HG03097 (cell line): ENCODE measurements at regions not wholly inside any gene's neighbourhood (a gene's known extent, or its start where the extent isn't known, plus 50 kb on each side); places are given as distances from the start of the nearest gene placed in this dataset.
"Not testable (repeated sequence)": the region's sequence is repeated elsewhere in the genome, so short reads cannot be mapped to it uniquely, and the experiment has no call there.

ENCODE experiments used
- ATAC-seq: cut with Tn5 transposase; IDR thresholded peaks from one replicate; pipeline ENCODE4 v1.9.1; 2021; ENCODE audit not compliant: unreplicated experiment, low FRiP score

DNA sequence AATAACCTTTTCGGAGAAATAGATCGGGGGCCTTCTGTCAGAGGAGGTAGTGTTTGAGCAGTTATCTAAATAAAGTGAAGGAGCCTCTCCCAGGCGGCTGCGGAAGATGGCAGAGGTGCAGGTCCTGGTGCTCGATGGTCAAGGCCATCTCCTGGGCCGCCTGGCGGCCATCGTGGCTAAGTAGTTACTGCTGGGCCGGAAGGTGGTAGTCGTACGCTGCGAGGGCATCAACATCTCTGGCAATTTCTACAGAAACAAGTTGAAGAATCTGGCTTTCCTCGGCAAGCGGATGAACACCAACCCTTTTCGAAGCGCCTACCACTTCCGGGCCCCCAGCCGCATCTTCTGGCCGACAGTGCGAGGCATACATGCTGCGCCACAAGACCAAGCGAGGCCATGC is 186.1 kb downstream of the KTN1 start:
- no peak for ATAC-seq

DNA sequence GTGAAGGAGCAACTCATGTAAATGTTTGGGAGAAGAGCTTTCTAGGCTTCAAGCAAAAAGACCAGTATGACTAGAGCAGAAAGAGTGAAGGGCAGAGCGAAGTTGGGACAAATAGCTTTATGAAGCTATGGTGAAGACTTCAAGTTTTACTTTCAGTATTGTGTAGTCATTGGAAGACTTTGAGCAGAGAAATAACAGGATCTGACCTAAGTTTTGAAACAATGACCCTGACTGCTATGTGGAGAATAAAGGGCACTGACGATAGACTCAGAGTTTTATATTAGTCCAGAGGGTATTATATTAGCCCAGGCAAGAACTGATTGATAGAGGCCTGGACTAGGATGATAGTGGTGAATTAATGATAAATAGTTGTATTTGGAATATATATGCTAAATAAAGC is 187.3 kb downstream of the KTN1 start:
- ATAC-seq, result no peak

- no peak for ATAC-seq
Measured at GRCh38 chr14:55769877-55770276, 189.9 kb downstream of the KTN1 start.

GRCh38 chr14:55771242-55771981 is 191.4 kb downstream of the KTN1 start:
- ATAC-seq, result no peak

DNA sequence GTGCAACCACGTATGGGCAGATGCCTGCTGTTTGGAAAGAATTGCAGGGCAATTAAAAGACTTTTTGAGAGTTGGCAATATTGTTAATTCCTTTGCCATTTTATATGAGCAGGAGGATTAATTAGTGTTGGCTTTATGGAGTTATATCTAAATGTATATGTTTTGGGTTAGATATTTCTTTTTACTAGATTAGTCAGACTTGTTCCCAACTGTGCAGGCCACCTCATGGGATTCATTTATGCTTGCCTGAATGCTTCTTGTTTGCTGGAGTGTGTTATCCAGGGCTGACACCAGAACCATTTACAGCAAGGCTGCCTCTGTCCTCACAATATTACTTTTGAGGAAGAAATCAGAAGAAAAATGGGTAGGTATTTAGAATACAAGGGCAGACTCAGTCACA is 192.5 kb downstream of the KTN1 start:
- ATAC-seq, result no peak

- no peak for ATAC-seq
Measured at GRCh38 chr14:55773312-55773711, 193.3 kb downstream of the KTN1 start.

DNA sequence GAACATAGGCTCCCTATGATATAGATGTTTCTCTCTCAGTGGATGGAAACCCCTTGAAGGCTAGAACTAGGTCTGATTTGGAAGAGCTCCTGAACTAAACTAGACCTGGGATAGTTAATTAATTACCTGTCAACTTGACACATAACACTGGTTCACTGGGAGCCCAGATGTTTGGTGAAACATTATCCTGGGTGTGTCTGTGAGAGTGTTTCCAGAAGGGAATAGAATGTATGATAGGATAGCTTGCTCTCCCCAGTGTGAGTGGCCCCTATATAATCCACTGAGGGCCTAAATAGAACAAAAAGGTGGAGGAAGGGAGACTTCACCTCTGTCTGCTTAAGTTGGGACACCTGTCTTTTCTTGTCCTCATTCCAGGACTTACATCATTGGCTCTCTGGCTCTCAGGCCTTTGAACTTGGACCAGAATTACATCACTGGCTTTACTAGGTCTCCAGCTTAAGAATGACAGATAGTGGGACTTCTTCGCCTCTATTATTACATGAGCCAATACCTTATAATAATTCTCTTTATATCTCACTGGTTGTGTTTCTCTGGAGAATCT is 194.1 kb downstream of the KTN1 start:
- no peak for ATAC-seq

- no peak for ATAC-seq
Measured at GRCh38 chr14:55777877-55778276, 197.9 kb downstream of the KTN1 start.

DNA sequence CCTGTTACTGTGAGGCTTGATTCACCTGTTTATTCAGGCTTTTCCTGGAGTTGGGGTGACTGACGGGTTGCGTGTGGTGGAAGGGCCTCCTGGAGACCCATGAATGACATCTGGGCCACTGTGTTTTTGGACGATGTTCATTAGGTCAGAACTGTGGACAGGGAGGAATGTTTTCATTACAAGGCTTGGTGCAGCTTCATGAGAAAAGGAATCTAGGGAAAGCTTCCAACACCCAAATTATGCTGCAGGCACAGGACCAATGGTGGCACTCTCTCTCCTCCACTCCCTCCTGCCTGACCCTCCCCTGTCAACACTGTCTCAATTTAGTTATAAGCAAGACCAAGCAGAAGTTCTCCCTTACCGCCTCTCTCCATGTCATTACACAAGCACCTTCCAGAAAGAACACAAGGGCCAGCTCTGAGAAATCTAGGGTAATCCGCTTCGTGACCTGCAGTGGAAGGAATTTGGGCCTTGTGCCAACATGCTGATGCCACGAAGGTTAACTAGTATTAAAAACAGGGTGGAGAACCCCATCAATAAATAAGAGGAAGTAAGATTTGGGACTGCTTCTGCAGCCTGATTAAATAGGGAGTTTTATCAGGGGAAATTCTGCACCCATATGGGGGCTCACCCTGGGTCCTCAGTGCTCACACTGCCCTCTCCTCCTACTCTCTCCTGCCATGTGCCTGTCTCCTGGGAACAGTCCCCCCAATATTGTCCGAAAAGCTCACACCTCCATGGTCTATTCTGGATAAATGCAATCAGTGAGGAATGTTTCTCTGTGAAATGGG is 200.3 kb downstream of the KTN1 start:
- no peak for ATAC-seq

- ATAC-seq, result no peak
Measured at GRCh38 chr14:55781046-55781445, 201.0 kb downstream of the KTN1 start.

DNA sequence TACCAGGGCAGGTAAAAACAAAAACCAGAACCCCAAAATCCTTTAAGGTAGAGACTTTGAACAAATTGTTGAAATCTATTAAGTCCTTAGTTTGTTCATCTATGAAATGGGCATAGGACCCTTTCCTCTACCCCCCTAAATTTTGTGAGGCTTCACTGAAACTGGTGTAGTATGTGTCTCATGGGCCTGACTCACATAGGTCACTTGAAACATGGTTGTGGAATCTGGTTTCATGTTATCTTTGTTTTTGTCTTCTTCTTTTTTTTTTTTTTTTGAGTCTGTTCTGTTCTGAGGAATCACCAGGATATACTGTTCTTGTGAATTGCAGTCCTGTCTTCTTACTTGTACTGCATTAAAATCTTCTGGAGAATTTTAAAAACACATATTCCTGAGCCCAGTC is 202.2 kb downstream of the KTN1 start:
- ATAC-seq, result no peak

GRCh38 chr14:55789406-55789805 is 209.4 kb downstream of the KTN1 start:
- ATAC-seq, result no peak

DNA sequence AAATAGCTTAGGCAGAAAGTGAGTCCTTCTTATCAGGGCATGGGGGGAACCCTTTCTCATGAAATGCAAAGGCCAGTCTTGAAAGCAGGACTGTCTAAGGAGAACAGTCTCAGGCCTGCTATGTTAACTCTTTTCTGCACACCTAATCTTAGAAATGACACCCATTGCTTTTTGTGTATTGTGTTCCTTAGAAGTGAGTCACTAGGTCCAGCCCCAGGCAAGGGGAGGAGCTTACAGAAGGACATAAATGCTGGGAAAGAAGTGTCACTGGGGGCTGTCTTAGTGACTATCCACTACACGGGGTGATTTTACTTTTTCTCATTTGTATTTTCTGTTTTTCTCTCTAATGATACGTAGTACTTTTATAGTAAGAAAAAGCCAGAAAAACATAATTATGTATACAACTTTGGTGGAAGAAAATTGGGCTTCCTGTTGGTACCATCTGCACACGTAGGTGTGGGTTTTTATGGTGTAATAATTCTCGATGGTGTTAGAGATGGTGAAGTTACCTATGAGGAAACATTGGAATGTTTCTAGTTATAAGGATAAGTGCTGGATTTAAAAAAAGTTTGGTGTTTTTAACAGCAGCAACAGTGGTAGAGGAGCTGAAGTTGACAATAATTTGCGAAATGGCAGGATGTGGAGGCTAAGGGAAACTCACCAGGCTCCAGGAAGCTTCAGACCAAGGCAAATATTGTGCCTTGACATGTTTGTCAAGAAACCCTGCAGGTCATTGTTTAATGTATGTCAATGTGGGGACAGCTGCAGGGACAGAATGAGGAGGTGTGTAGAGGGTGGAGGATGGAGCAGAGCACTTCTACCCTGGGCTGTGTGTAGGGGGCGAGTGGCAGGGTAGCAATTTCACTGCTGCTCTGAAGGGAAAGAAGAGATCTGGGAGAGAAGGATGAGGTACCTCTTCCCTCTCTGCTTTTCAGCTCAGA is 214.9 kb downstream of the KTN1 start:
- no peak for ATAC-seq

DNA sequence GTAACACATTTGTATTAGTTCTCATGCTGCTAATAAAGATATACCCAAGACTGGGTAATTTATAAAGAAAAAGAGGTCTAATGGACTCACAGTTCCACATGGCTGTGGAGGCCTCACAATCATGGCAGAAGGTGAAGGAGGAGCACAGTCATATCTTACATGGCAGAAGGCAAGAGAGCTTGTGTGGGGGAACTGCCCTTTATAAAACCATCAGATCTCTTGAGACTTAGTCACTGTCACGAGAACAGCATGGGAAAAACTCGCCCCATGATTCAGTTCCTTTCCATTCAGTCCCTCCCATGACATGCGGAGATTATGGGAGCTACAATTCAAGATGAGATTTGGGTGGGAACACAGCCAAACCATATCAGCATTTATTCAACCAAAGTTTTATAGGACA is 216.5 kb downstream of the KTN1 start:
- ATAC-seq, result not testable (repeated sequence)

GRCh38 chr14:55798406-55798805 is 218.4 kb downstream of the KTN1 start:
- no peak for ATAC-seq

GRCh38 chr14:55799508-55800095 is 219.6 kb downstream of the KTN1 start:
- ATAC-seq, result no peak

- ATAC-seq, result no peak
Measured at GRCh38 chr14:55800156-55800785, 220.3 kb downstream of the KTN1 start.

- no peak for ATAC-seq
Measured at GRCh38 chr14:55801121-55801520, 221.1 kb downstream of the KTN1 start.

DNA sequence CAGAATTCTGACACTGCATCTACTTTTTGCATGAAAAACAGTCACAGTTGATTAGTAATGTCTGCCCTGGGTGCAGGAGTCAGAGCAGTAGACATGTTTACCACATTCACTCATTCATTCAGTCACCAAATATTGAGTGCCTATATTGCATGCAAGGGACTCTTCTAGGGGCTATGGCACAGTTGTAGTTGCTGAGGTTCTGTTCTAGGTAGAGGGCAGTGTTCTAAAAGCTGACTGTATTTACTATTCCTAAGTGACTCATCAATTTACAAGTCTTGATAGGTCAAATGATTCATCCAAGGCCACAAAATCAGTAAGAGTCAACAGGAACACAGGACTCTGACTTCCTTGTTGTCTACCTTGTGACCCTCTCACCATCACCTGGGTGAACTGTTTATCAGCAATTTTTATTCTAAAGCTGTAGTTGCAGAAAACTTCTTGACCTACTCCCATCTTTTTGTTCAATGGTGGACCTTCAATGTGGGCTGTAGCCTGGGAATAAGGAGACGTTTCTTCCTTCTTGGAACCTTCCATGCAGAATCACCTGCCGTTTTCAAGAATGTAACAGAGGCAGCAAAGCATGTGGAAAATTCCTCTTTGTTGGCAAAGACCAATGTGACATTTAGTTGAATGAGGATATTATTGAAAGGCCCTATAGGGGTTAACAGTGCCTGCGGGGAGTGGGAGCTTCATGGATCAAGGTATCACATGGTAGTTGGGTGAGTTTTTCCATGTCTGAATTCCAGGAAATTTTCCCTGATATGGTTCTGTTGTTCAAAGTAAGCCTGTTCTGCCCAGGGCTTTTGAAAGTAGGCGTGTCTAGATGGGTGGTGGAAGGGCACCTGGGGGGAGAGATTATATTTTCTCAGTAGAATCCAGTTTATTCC is 223.2 kb downstream of the KTN1 start:
- no peak for ATAC-seq
